GM23338 (cell line): ENCODE measurements at regions not wholly inside any gene's neighbourhood (a gene's known extent, or its start where the extent isn't known, plus 50 kb on each side); places are given as distances from the start of the nearest gene placed in this dataset.

ENCODE experiments used
- ATAC-seq: fragments of 200-7000 bp; cut with Tn5 transposase; 3 replicates; pipeline ENCODE4 v1.9.1; 2020
- DNase-seq: peaks from one replicate; pipeline ENCODE4 v3.0.0-alpha.2; 2015; ENCODE audit warnings: low spot score
- H2AFZ ChIP-seq: fragments of 200-600 bp; sonication (generic); 2 replicates; pipeline ENCODE4 v1.8.0; 2016; ENCODE audit warnings: antibody characterized with exemption, mild to moderate bottlenecking, moderate library complexity
- H3F3A ChIP-seq: fragments of 200-600 bp; sonication (generic); replicated peaks from 2 replicates; pipeline ENCODE4 v1.8.0; 2017; ENCODE audit warnings: antibody characterized with exemption, mixed run types, low read depth
- H3K27ac ChIP-seq: fragments of 200-600 bp; sonication (generic); 2 replicates; pipeline ENCODE4 v1.6.1; 2016; ENCODE audit warnings: low read depth
- H3K27me3 ChIP-seq: fragments of 200-600 bp; sonication (generic); 2 replicates; pipeline ENCODE4 v1.8.0; 2016; ENCODE audit warnings: mild to moderate bottlenecking, mixed run types, moderate library complexity; ENCODE audit not compliant: insufficient read depth
- H3K36me3 ChIP-seq: fragments of 200-600 bp; sonication (generic); 2 replicates; pipeline ENCODE4 v1.8.0; 2016; ENCODE audit warnings: mild to moderate bottlenecking; ENCODE audit not compliant: insufficient read depth
- H3K4me1 ChIP-seq: fragments of 200-600 bp; sonication (generic); 2 replicates; pipeline ENCODE4 v1.8.0; 2016; ENCODE audit warnings: mild to moderate bottlenecking, moderate library complexity; ENCODE audit not compliant: insufficient read depth
- H3K4me2 ChIP-seq: fragments of 200-600 bp; sonication (generic); 2 replicates; pipeline ENCODE4 v1.7.1; 2017; ENCODE audit warnings: mixed run types
- H3K4me3 ChIP-seq: fragments of 200-600 bp; sonication (generic); 2 replicates; pipeline ENCODE4 v1.6.1; 2016; ENCODE audit warnings: mixed run types
- H3K79me2 ChIP-seq: fragments of 200-600 bp; sonication (generic); replicated peaks from 2 replicates; pipeline ENCODE4 v1.8.0; 2017; ENCODE audit warnings: mild to moderate bottlenecking; ENCODE audit not compliant: insufficient read depth
- H3K9me2 ChIP-seq: fragments of 200-600 bp; sonication (generic); 2 replicates; pipeline ENCODE4 v1.8.0; 2017; ENCODE audit not compliant: insufficient read depth
- H4K20me1 ChIP-seq: fragments of 200-600 bp; sonication (generic); replicated peaks from 2 replicates; pipeline ENCODE4 v1.8.0; 2017; ENCODE audit warnings: mild to moderate bottlenecking; ENCODE audit not compliant: insufficient read depth
- H3K27ac Mint-ChIP-seq: 2 replicates; pipeline ENCODE4 v1.8.0; 2020; ENCODE audit warnings: inconsistent platforms, mild to moderate bottlenecking, moderate library complexity, mixed read lengths
- H3K27me3 Mint-ChIP-seq: 3 replicates; pipeline ENCODE4 v1.8.0; 2022; ENCODE audit warnings: low read depth, mild to moderate bottlenecking, moderate library complexity, mixed read lengths, inconsistent platforms; ENCODE audit not compliant: insufficient read depth, poor library complexity
- H3K36me3 Mint-ChIP-seq: 3 replicates; pipeline ENCODE4 v1.8.0; 2021; ENCODE audit warnings: low read depth, mild to moderate bottlenecking, inconsistent platforms, moderate library complexity, mixed read lengths
- H3K4me1 Mint-ChIP-seq: 3 replicates; pipeline ENCODE4 v1.8.0; 2020; ENCODE audit warnings: mild to moderate bottlenecking, inconsistent platforms, mixed read lengths
- H3K4me3 Mint-ChIP-seq: 3 replicates; pipeline ENCODE4 v1.8.0; 2021; ENCODE audit warnings: moderate library complexity, mild to moderate bottlenecking, inconsistent platforms, mixed read lengths
- H3K9me3 Mint-ChIP-seq: 3 replicates; pipeline ENCODE4 v1.8.0; 2020; ENCODE audit warnings: moderate library complexity, mild to moderate bottlenecking, inconsistent platforms, mixed read lengths
- EZH2phosphoT487 ChIP-seq: fragments of 200-600 bp; sonication (generic); IDR thresholded peaks from one replicate; pipeline ENCODE4 v1.8.1; 2018; ENCODE audit warnings: antibody characterized with exemption; ENCODE audit not compliant: unreplicated experiment
- NANOG ChIP-seq: IDR thresholded peaks from 2 replicates; pipeline ENCODE4 v1.6.1; 2016; ENCODE audit warnings: antibody characterized with exemption, borderline replicate concordance
- POLR2AphosphoS5 ChIP-seq: IDR thresholded peaks from 2 replicates; pipeline ENCODE4 v1.6.1; 2016; ENCODE audit warnings: antibody characterized with exemption, low read depth
- REST ChIP-seq: IDR thresholded peaks from one replicate; pipeline ENCODE4 v1.6.1; 2018; ENCODE audit warnings: antibody characterized with exemption; ENCODE audit not compliant: unreplicated experiment
- STAT1 ChIP-seq: IDR thresholded peaks from one replicate; pipeline ENCODE4 v1.6.1; 2016; ENCODE audit warnings: antibody characterized with exemption; ENCODE audit not compliant: unreplicated experiment
- ZNF114 ChIP-seq: fragments of 250-450 bp; sonication (Bioruptor Pico); IDR thresholded peaks from 2 replicates; pipeline ENCODE4 v1.5.0; 2020; ENCODE audit warnings: mild to moderate bottlenecking, moderate library complexity
- ZNF331 ChIP-seq: fragments of 250-450 bp; sonication (Bioruptor Pico); IDR thresholded peaks from 2 replicates; pipeline ENCODE4 v1.5.0; 2020; ENCODE audit warnings: low read depth, mild to moderate bottlenecking, moderate library complexity
- ZNF462 ChIP-seq: fragments of 250-450 bp; sonication (Bioruptor Pico); IDR thresholded peaks from 2 replicates; pipeline ENCODE4 v1.5.0; 2020; ENCODE audit warnings: mild to moderate bottlenecking, moderate library complexity

- no peak for TF ChIP-seq ZNF462 (CRISPR knock-in tag)
Observed at GRCh38 chr15:58344213-58345070, 87.3 kb upstream of the LIPC start (continued).

- ATAC-seq (peak; percentile 65), DNase-seq (peak; percentile 62)
- Histone ChIP-seq H4K20me1 (no peaks in the 10 kb centered on the region), H3K27ac (no peak overlapping the region), H3K36me3 (no peaks in the 10 kb centered on the region), H3F3A (no peaks in the 10 kb centered on the region), H3K9me2 (no peaks in the 10 kb centered on the region), H2AFZ (peak overlapping the region; percentile 56; the same call in 1 of the 2 replicates), H3K79me2 (no peaks in the 10 kb centered on the region), H3K4me1 (peaks cover 16% of the 10 kb centered on the region; the same call in 1 of the 2 replicates), H3K4me2 (no peak overlapping the region), H3K27me3 (no peaks in the 10 kb centered on the region), H3K4me3 (no peak overlapping the region)
- H3K4me1 Mint-ChIP-seq, result peaks cover 15% of the 10 kb centered on the region; the same call in 2 of the 3 replicates
- H3K4me3 Mint-ChIP-seq, result no peak overlapping the region
- no peak overlapping the region for H3K27ac Mint-ChIP-seq
- H3K9me3 Mint-ChIP-seq, result 0 out of 3 replicates have a peak, but pooled peaks cover 2% of the 10 kb centered on the region
- H3K36me3 Mint-ChIP-seq, result peaks cover 2% of the 10 kb centered on the region; the same call in 1 of the 3 replicates
- H3K27me3 Mint-ChIP-seq, result no peaks in the 10 kb centered on the region
- no peak for TF ChIP-seq NANOG
- no peak for TF ChIP-seq POLR2AphosphoS5
- TF ChIP-seq STAT1, result no peak
- no peak for TF ChIP-seq EZH2phosphoT487
- no peak for TF ChIP-seq REST
- TF ChIP-seq ZNF331 (CRISPR knock-in tag), result no peak
- no peak for TF ChIP-seq ZNF114 (CRISPR knock-in tag)
Observed at GRCh38 chr15:58346361-58346760, 85.4 kb upstream of the LIPC start.
